ENCODE measurements at regions not wholly inside any gene's neighbourhood (a gene's known extent, or its start where the extent isn't known, plus 50 kb on each side); places are given as distances from the start of the nearest gene placed in this dataset.

- no peak overlapping the region for H3K4me3 Mint-ChIP-seq (ENCODE audit: low read depth, unreplicated experiment)
- H3K27me3 Mint-ChIP-seq (ENCODE audit: unreplicated experiment): no peaks in the 10 kb centered on the region
- no peaks in the 10 kb centered on the region for H3K9me3 Mint-ChIP-seq (ENCODE audit: low read depth, unreplicated experiment)
- no peak for DNase-seq
- intact Hi-C loops (cut with micrococcal nuclease; ENCODE audit: unreplicated experiment): no loop called here
- CTCF ChIA-PET: interaction anchor here (0.7 kb wide), 1 partner anchor 16 kb away, joined by 4 read pairs; no protein-coding TSS in a partner anchor
- no TSS peak for BruUV-seq (replicated peaks)
- peaks cover 6% of the 10 kb centered on the region for H3K36me3 Mint-ChIP-seq (ENCODE audit: insufficient read depth, unreplicated experiment)
- no peaks in the 10 kb centered on the region for H3K4me1 Mint-ChIP-seq (ENCODE audit: low read depth, unreplicated experiment)
- no peak overlapping the region for H3K27ac Mint-ChIP-seq (ENCODE audit: unreplicated experiment)
- no peak for TF ChIP-seq CTCF (IDR thresholded peaks at IDR 0.05; ENCODE audit: unreplicated experiment)
These were observed 92.5 kb downstream of the PTPRS start for GRCh38 chr19:5247957-5248705.

GRCh38 chr19:5246554-5247155 lies 94.0 kb downstream of the PTPRS start:
- Mint-ChIP-seq H3K27me3 (ENCODE audit: unreplicated experiment) (no peaks in the 10 kb centered on the region), H3K4me1 (ENCODE audit: low read depth, unreplicated experiment) (no peaks in the 10 kb centered on the region)

GRCh38 chr19:5245631-5246553 lies 94.7 kb downstream of the PTPRS start:
- no peaks in the 10 kb centered on the region for H3K9me3 Mint-ChIP-seq (ENCODE audit: low read depth, unreplicated experiment)
- CTCF ChIA-PET: no interaction called here
- H3K27me3 Mint-ChIP-seq (ENCODE audit: unreplicated experiment): no peaks in the 10 kb centered on the region
- intact Hi-C loops (cut with micrococcal nuclease; ENCODE audit: unreplicated experiment): no loop called here
- H3K36me3 Mint-ChIP-seq (ENCODE audit: insufficient read depth, unreplicated experiment): peaks cover 6% of the 10 kb centered on the region
- H3K4me1 Mint-ChIP-seq (ENCODE audit: low read depth, unreplicated experiment): no peaks in the 10 kb centered on the region
- no peak overlapping the region for H3K4me3 Mint-ChIP-seq (ENCODE audit: low read depth, unreplicated experiment)
- DNase-seq: no peak
- no peak for TF ChIP-seq CTCF (IDR thresholded peaks at IDR 0.05; ENCODE audit: unreplicated experiment)
- no TSS peak for BruUV-seq (replicated peaks)
- H3K27ac Mint-ChIP-seq (ENCODE audit: unreplicated experiment): no peak overlapping the region

More at GRCh38 chr19:5246554-5247155, 94.0 kb downstream of the PTPRS start:
- CTCF ChIA-PET: no interaction called here
- no peak overlapping the region for H3K4me3 Mint-ChIP-seq (ENCODE audit: low read depth, unreplicated experiment)
- TF ChIP-seq CTCF (IDR thresholded peaks at IDR 0.05; ENCODE audit: unreplicated experiment): no peak
- BruUV-seq (replicated peaks): no TSS peak
- no peaks in the 10 kb centered on the region for H3K9me3 Mint-ChIP-seq (ENCODE audit: low read depth, unreplicated experiment)
- H3K27ac Mint-ChIP-seq (ENCODE audit: unreplicated experiment): no peak overlapping the region
- no peak for DNase-seq
- H3K36me3 Mint-ChIP-seq (ENCODE audit: insufficient read depth, unreplicated experiment): peaks cover 6% of the 10 kb centered on the region
- intact Hi-C loops (cut with micrococcal nuclease; ENCODE audit: unreplicated experiment): no loop called here

- CTCF ChIA-PET: no interaction called here
- TF ChIP-seq CTCF (IDR thresholded peaks at IDR 0.05; ENCODE audit: unreplicated experiment): no peak
- no peaks in the 10 kb centered on the region for H3K9me3 Mint-ChIP-seq (ENCODE audit: low read depth, unreplicated experiment)
These were observed 96.3 kb downstream of the PTPRS start for GRCh38 chr19:5244351-5244750.

More at GRCh38 chr19:5244351-5244750, 96.3 kb downstream of the PTPRS start:
- DNase-seq: no peak
- peaks cover 12% of the 10 kb centered on the region for H3K36me3 Mint-ChIP-seq (ENCODE audit: insufficient read depth, unreplicated experiment)
- H3K4me1 Mint-ChIP-seq (ENCODE audit: low read depth, unreplicated experiment): no peaks in the 10 kb centered on the region
- no peak overlapping the region for H3K4me3 Mint-ChIP-seq (ENCODE audit: low read depth, unreplicated experiment)
- H3K27ac Mint-ChIP-seq (ENCODE audit: unreplicated experiment): no peak overlapping the region
- BruUV-seq (replicated peaks): no TSS peak
- intact Hi-C loops (cut with micrococcal nuclease; ENCODE audit: unreplicated experiment): no loop called here
- H3K27me3 Mint-ChIP-seq (ENCODE audit: unreplicated experiment): no peaks in the 10 kb centered on the region

Measured in Calu3 (cell line).